Hepatocyte (in vitro differentiated cells): ENCODE measurements at regions not wholly inside any gene's neighbourhood (a gene's known extent, or its start where the extent isn't known, plus 50 kb on each side); places are given as distances from the start of the nearest gene placed in this dataset.

ENCODE experiments used
- DNase-seq: peaks from one replicate; pipeline ENCODE4 v3.0.0-alpha.2; 2016; ENCODE audit warnings: low spot score
- H2AFZ ChIP-seq: fragments of 200-600 bp; sonication (generic); 2 replicates; pipeline ENCODE4 v1.6.0; 2016; ENCODE audit warnings: antibody characterized with exemption, mild to moderate bottlenecking
- H3K27ac ChIP-seq: fragments of 200-600 bp; sonication (generic); 2 replicates; pipeline ENCODE4 v1.5.1; 2016; ENCODE audit warnings: mild to moderate bottlenecking
- H3K27me3 ChIP-seq: fragments of 200-600 bp; sonication (generic); 2 replicates; pipeline ENCODE4 v1.6.1; 2016
- H3K36me3 ChIP-seq: fragments of 200-600 bp; sonication (generic); replicated peaks from 2 replicates; pipeline ENCODE4 v1.5.1; 2016; ENCODE audit warnings: low read depth; ENCODE audit not compliant: insufficient read depth
- H3K4me1 ChIP-seq: fragments of 200-600 bp; sonication (generic); 2 replicates; pipeline ENCODE4 v1.5.1; 2016; ENCODE audit warnings: mild to moderate bottlenecking, moderate library complexity; ENCODE audit not compliant: insufficient read depth
- H3K4me2 ChIP-seq: fragments of 200-600 bp; sonication (generic); 2 replicates; pipeline ENCODE4 v1.6.0; 2016
- H3K4me3 ChIP-seq: fragments of 200-600 bp; sonication (generic); 2 replicates; pipeline ENCODE4 v1.5.1; 2016; ENCODE audit warnings: mild to moderate bottlenecking
- H3K79me2 ChIP-seq: fragments of 200-600 bp; sonication (generic); 2 replicates; pipeline ENCODE4 v1.6.0; 2017; ENCODE audit warnings: mild to moderate bottlenecking
- H3K9me2 ChIP-seq: fragments of 200-600 bp; sonication (generic); replicated peaks from 2 replicates; pipeline ENCODE4 v1.6.0; 2017; ENCODE audit warnings: mild to moderate bottlenecking; ENCODE audit not compliant: insufficient read depth
- H3K9me3 ChIP-seq: fragments of 200-600 bp; sonication (generic); 2 replicates; pipeline ENCODE4 v1.5.1; 2016; ENCODE audit warnings: low read depth, mild to moderate bottlenecking
- H4K20me1 ChIP-seq: fragments of 200-600 bp; sonication (generic); 2 replicates; pipeline ENCODE4 v1.6.0; 2016; ENCODE audit warnings: mild to moderate bottlenecking; ENCODE audit not compliant: insufficient read depth, poor library complexity, severe bottlenecking
- EZH2 ChIP-seq: fragments of 200-600 bp; sonication (generic); IDR thresholded peaks from 2 replicates; pipeline ENCODE4 v1.6.1; 2016; ENCODE audit warnings: antibody characterized with exemption, mild to moderate bottlenecking, borderline replicate concordance
- EZH2phosphoT487 ChIP-seq: fragments of 200-600 bp; sonication (generic); IDR thresholded peaks from one replicate; pipeline ENCODE4 v1.6.1; 2018; ENCODE audit warnings: antibody characterized with exemption, mild to moderate bottlenecking, low read depth, moderate library complexity; ENCODE audit not compliant: unreplicated experiment, severe bottlenecking
- WGBS: methylation state at CpG from one replicate; pipeline ENCODE4 v1.1.6; 2016; ENCODE audit warnings: low lambda C conversion rate; ENCODE audit errors: missing lambda C conversion rate; 5-methylcytosine and 5-hydroxymethylcytosine counted together
- TF ChIP-seq, protein P1 (sequence below): fragments of 200-600 bp; sonication (generic); IDR thresholded peaks from 2 replicates; pipeline ENCODE4 v1.5.1; 2016; ENCODE audit warnings: antibody characterized with exemption, mild to moderate bottlenecking; ENCODE audit not compliant: poor library complexity

DNA sequence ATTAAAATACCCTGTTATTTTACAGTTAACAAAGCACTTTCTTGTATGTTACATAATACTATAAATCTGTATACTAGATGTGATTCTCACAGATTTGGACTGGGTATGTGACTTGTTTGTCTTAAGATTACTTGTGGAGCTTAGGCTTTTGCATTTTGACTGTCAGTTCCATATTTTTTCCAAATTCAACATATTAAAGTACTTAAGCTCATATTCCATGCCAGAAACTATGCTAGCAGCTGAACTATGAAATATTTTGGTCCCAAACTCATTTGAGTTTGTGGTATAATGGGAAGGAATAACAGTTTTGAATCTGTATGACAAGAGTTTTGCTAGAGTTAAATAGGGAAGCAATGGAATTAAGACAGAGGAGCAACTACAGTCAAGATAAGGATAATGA lies 841.4 kb downstream of the JRKL start:
- Histone ChIP-seq H3K4me1 (no peaks in the 10 kb centered on the region), H3K36me3 (no peaks in the 10 kb centered on the region), H4K20me1 (no peaks in the 10 kb centered on the region), H2AFZ (no peak overlapping the region), H3K27ac (no peak overlapping the region), H3K9me3 (no peaks in the 10 kb centered on the region), H3K9me2 (no peaks in the 10 kb centered on the region), H3K4me3 (no peak overlapping the region), H3K4me2 (no peak overlapping the region), H3K79me2 (no peaks in the 10 kb centered on the region), H3K27me3 (no peaks in the 10 kb centered on the region)
- DNase-seq = no peak
- TF ChIP-seq EZH2phosphoT487 = no peak
- no peak for TF ChIP-seq EZH2
- TF ChIP-seq, protein P1, sequence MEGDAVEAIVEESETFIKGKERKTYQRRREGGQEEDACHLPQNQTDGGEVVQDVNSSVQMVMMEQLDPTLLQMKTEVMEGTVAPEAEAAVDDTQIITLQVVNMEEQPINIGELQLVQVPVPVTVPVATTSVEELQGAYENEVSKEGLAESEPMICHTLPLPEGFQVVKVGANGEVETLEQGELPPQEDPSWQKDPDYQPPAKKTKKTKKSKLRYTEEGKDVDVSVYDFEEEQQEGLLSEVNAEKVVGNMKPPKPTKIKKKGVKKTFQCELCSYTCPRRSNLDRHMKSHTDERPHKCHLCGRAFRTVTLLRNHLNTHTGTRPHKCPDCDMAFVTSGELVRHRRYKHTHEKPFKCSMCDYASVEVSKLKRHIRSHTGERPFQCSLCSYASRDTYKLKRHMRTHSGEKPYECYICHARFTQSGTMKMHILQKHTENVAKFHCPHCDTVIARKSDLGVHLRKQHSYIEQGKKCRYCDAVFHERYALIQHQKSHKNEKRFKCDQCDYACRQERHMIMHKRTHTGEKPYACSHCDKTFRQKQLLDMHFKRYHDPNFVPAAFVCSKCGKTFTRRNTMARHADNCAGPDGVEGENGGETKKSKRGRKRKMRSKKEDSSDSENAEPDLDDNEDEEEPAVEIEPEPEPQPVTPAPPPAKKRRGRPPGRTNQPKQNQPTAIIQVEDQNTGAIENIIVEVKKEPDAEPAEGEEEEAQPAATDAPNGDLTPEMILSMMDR = no peak

DNA sequence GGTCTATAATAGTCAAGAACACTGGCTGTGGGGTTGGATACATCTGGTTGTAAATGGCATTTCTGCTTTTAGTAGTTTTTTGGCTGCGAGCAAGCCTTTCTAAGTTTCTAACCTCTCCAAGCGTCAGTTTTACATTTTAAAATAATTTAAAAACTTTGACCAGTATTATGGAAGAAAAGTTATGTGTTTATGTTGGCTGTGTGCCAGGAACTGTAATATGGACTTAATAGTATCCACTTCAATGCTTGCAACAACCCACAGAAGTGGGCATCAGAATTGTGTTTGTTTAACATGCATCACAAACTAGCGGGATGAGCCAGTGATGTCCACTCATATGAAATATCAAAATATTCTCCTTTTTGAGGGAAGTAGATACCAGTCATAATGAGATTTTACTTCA lies 844.2 kb downstream of the JRKL start:
- Histone ChIP-seq H4K20me1 (no peaks in the 10 kb centered on the region), H3K27ac (no peak overlapping the region), H3K4me3 (no peak overlapping the region), H3K4me2 (no peak overlapping the region), H3K79me2 (no peaks in the 10 kb centered on the region), H3K27me3 (no peaks in the 10 kb centered on the region), H3K4me1 (no peaks in the 10 kb centered on the region), H3K9me2 (no peaks in the 10 kb centered on the region), H3K36me3 (no peaks in the 10 kb centered on the region), H3K9me3 (no peaks in the 10 kb centered on the region), H2AFZ (no peak overlapping the region)
- DNase-seq = no peak
- WGBS = 46% methylated on average over 3 of the region's 3 CpGs
- TF ChIP-seq, protein P1 = no peak
- TF ChIP-seq EZH2phosphoT487 (no peak), EZH2 (no peak)

DNA sequence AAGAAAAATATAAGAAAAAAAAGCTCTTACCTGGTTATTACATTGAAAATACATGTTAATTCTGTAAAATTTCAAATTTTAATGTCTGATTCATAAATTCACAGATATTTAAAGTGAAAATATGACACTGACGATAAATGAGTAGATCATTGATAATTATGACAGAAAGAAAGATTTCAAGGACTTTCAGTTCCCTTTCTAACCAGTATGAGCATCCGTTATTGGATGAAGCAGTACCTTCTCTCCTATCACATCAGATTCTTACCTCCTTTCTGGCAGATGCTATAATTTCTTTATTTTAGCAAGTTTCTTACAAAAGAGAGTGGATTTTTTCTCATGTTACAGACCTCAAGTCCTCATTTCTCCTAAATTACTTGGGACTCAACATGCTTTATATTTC lies 847.3 kb downstream of the JRKL start:
- no peak overlapping the region for H3K4me2 ChIP-seq
- DNase-seq = no peak
- TF ChIP-seq EZH2 = no peak
- TF ChIP-seq, protein P1 = no peak
- no peak for TF ChIP-seq EZH2phosphoT487
- no peaks in the 10 kb centered on the region for H4K20me1 ChIP-seq
- 91% methylated on average over 2 of the region's 2 CpGs for WGBS
- H3K79me2 ChIP-seq = no peaks in the 10 kb centered on the region
- H3K9me3 ChIP-seq = no peaks in the 10 kb centered on the region
- no peak overlapping the region for H2AFZ ChIP-seq
- H3K4me3 ChIP-seq = no peak overlapping the region
- H3K36me3 ChIP-seq = no peaks in the 10 kb centered on the region
- H3K9me2 ChIP-seq = no peaks in the 10 kb centered on the region
- no peaks in the 10 kb centered on the region for H3K27me3 ChIP-seq
- no peak overlapping the region for H3K27ac ChIP-seq
- H3K4me1 ChIP-seq = no peaks in the 10 kb centered on the region

DNA sequence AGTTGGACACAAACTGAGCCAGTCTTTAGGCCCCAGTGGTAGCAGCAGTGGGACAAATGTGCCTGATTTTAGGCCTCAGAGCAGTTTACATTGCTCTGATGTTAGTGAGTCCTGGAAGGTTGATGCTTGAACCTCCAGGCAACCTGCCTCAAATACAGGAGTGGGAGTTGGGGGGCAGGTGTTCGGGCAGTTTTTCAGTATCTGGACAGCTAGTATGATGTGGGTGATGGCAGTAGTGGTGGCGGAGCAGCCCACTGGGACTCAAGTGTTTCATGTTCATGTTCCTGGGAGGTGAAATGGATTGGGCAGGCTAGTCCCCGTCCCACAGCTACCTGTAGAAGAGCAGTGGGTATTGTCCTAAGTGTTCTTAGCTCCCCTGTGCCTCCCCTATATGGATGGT lies 857.8 kb downstream of the JRKL start:
- Histone ChIP-seq H3K79me2 (no peaks in the 10 kb centered on the region), H3K4me3 (no peak overlapping the region), H3K9me2 (no peaks in the 10 kb centered on the region), H3K9me3 (peaks cover 5% of the 10 kb centered on the region), H3K4me1 (no peaks in the 10 kb centered on the region), H3K27me3 (no peaks in the 10 kb centered on the region), H3K27ac (no peak overlapping the region), H2AFZ (no peak overlapping the region), H4K20me1 (no peaks in the 10 kb centered on the region), H3K4me2 (no peak overlapping the region), H3K36me3 (no peaks in the 10 kb centered on the region)
- TF ChIP-seq EZH2phosphoT487 (no peak), EZH2 (no peak)
- TF ChIP-seq, protein P1 = no peak
- DNase-seq = no peak
- 87% methylated on average over 3 of the region's 3 CpGs for WGBS
